ENCODE measurements at regions not wholly inside any gene's neighbourhood (a gene's known extent, or its start where the extent isn't known, plus 50 kb on each side); places are given as distances from the start of the nearest gene placed in this dataset.

DNA sequence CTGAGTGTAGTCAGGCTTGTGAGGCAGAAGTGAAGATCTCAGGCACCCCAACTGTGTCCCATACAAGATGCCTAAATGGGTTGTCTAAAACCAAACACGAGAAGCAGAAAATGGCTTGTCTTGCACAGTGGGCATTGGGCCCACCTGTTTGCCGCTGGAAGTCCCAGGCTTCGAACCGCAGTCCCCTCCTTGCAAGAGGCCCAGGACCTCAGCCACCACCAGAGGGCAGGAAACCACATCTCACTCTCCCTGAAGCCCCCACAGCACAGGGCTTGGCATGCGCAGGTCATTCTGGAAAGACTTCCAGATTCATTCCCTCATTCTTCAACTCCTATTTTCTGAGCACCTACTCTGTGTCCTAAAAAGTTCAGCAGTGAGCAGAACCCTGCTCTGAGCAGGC lies 973.7 kb downstream of the UQCRFS1 start:
- TF ChIP-seq, protein P1, sequence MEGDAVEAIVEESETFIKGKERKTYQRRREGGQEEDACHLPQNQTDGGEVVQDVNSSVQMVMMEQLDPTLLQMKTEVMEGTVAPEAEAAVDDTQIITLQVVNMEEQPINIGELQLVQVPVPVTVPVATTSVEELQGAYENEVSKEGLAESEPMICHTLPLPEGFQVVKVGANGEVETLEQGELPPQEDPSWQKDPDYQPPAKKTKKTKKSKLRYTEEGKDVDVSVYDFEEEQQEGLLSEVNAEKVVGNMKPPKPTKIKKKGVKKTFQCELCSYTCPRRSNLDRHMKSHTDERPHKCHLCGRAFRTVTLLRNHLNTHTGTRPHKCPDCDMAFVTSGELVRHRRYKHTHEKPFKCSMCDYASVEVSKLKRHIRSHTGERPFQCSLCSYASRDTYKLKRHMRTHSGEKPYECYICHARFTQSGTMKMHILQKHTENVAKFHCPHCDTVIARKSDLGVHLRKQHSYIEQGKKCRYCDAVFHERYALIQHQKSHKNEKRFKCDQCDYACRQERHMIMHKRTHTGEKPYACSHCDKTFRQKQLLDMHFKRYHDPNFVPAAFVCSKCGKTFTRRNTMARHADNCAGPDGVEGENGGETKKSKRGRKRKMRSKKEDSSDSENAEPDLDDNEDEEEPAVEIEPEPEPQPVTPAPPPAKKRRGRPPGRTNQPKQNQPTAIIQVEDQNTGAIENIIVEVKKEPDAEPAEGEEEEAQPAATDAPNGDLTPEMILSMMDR (IDR thresholded peaks at IDR 0.05): no peak
- no peak for TF ChIP-seq BHLHE40 (IDR thresholded peaks at IDR 0.05; ENCODE audit: low read depth, low read length)
- no peak for TF ChIP-seq POLR2A (IDR thresholded peaks at IDR 0.05; ENCODE audit: low read length)
- TF ChIP-seq HDAC2 (IDR thresholded peaks at IDR 0.05): no peak
- no peak for TF ChIP-seq CBX8 (IDR thresholded peaks at IDR 0.05)
- TF ChIP-seq EP300 (IDR thresholded peaks at IDR 0.05): no peak
- TF ChIP-seq CEBPB (IDR thresholded peaks at IDR 0.05): no peak
- no peak for TF ChIP-seq RAD21 (conservative IDR thresholded peaks at IDR 0.05 in 1 of 2, IDR thresholded peaks at IDR 0.05 in 1 of 2)
- TF ChIP-seq HOXA7 (CRISPR knock-in tag; IDR thresholded peaks at IDR 0.05): no peak
- no peak for TF ChIP-seq SMC3 (IDR thresholded peaks at IDR 0.05)
- TF ChIP-seq ESRRA (IDR thresholded peaks at IDR 0.05; ENCODE audit: borderline replicate concordance, low read length): no peak
- no peak for TF ChIP-seq NPAS2 (CRISPR knock-in tag; IDR thresholded peaks at IDR 0.05; ENCODE audit: borderline replicate concordance)

Data from A549 (cell line).